Lung (tissue), 11 donors: ENCODE measurements at regions not wholly inside any gene's neighbourhood (a gene's known extent, or its start where the extent isn't known, plus 50 kb on each side); places are given as distances from the start of the nearest gene placed in this dataset.

ENCODE experiments used
- ATAC-seq: fragments of 200-7000 bp; cut with Tn5 transposase; one replicate; pipeline ENCODE4 v1.9.1; 2020; ENCODE audit warnings: moderate number of reproducible peaks; ENCODE audit not compliant: insufficient read depth, low FRiP score
- DNase-seq, 3 donors: peaks; one replicate each; pipeline ENCODE4 v3.0.0-alpha.2; 2013 to 2017
- H3K27ac ChIP-seq, 2 donors: one replicate each; pipeline ENCODE4 v1.5.1; 2013; ENCODE audit warnings: mild to moderate bottlenecking in 2 of 2, moderate library complexity in 2 of 2, control low read depth in 1 of 2, inconsistent platforms in 1 of 2, low read depth in 1 of 2, low read length in 1 of 2
- H3K27me3 ChIP-seq, 3 donors: one replicate each; pipeline ENCODE4 v1.5.1; 2013; ENCODE audit warnings: low read length in 2 of 3; ENCODE audit not compliant: control insufficient read depth in 3 of 3, insufficient read depth in 3 of 3
- H3K36me3 ChIP-seq, 4 donors: one replicate each; pipeline ENCODE4 v1.5.1; 2013; ENCODE audit warnings: low read length in 4 of 4, mild to moderate bottlenecking in 1 of 4, moderate library complexity in 1 of 4; ENCODE audit not compliant: control insufficient read depth in 4 of 4, insufficient read depth in 4 of 4
- H3K4me1 ChIP-seq, 5 donors: one replicate each; pipeline ENCODE4 v1.5.1; 2013; ENCODE audit warnings: low read length in 5 of 5, mild to moderate bottlenecking in 2 of 5, moderate library complexity in 1 of 5; ENCODE audit not compliant: control insufficient read depth in 5 of 5, insufficient read depth in 5 of 5
- H3K4me3 ChIP-seq: one replicate; pipeline ENCODE4 v1.5.1; 2013; ENCODE audit warnings: mild to moderate bottlenecking, control low read depth, moderate library complexity
- H3K9ac ChIP-seq, 2 donors: one replicate each; pipeline ENCODE4 v1.5.1; 2013; ENCODE audit warnings: low read length in 2 of 2, control low read depth in 1 of 2; ENCODE audit not compliant: insufficient read depth in 1 of 2
- H3K9me3 ChIP-seq, 4 donors: one replicate each; pipeline ENCODE4 v1.5.1; 2013; ENCODE audit warnings: low read length in 3 of 4, mild to moderate bottlenecking in 1 of 4, moderate library complexity in 1 of 4; ENCODE audit not compliant: control insufficient read depth in 4 of 4, insufficient read depth in 3 of 4
- WGBS, 2 donors: extraction: QIAGEN DNeasy Blood & Tissue Kit; methylation state at CpG; one replicate each; pipeline ENCODE4 v1.1.7; 2013; 5-methylcytosine and 5-hydroxymethylcytosine counted together
- TF ChIP-seq, protein P1 (sequence below): IDR thresholded peaks from 2 replicates; pipeline ENCODE4 v1.5.1; 2012; ENCODE audit warnings: mild to moderate bottlenecking; ENCODE audit errors: control extremely low read depth, extremely low read depth
- donor health status: control.
- donor health status: control.
- donor health status: Bipolar disorder and iron deficiency.
- donor health status: healthy.
- donor health status: DM: yes; HTN: yes; CAD: no.

DNA sequence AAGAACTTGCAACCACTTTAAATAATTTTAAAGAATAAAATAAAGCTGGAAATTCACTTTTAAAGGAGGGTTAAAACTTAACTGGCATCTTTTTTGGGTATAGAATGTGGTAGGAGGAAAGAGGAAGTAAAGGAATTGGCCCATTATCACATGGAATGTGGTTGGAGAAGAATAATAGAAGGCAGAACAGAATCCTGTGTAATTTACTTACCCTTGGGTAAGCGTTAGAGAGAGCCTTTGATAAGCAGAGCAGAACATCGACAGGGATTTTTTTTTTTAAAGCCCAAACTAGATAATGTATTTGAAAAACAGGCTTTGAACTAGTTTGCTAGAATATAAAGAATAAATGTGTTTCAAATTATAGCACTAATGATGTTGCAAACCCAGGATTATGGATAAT is 199.8 kb upstream of the KIAA1217 start:
- ATAC-seq = no peak
- Histone ChIP-seq H3K9me3 (no peaks in the 10 kb centered on the region), H3K36me3 (no peaks in the 10 kb centered on the region), H3K9ac (no peak overlapping the region), H3K4me1 (peaks cover 0 to 6% (median 0%) of the 10 kb centered on the region in 5 donors), H3K27ac (no peak overlapping the region), H3K27me3 (no peaks in the 10 kb centered on the region), H3K4me3 (no peak overlapping the region)
- TF ChIP-seq, protein P1, sequence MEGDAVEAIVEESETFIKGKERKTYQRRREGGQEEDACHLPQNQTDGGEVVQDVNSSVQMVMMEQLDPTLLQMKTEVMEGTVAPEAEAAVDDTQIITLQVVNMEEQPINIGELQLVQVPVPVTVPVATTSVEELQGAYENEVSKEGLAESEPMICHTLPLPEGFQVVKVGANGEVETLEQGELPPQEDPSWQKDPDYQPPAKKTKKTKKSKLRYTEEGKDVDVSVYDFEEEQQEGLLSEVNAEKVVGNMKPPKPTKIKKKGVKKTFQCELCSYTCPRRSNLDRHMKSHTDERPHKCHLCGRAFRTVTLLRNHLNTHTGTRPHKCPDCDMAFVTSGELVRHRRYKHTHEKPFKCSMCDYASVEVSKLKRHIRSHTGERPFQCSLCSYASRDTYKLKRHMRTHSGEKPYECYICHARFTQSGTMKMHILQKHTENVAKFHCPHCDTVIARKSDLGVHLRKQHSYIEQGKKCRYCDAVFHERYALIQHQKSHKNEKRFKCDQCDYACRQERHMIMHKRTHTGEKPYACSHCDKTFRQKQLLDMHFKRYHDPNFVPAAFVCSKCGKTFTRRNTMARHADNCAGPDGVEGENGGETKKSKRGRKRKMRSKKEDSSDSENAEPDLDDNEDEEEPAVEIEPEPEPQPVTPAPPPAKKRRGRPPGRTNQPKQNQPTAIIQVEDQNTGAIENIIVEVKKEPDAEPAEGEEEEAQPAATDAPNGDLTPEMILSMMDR = no peak
- WGBS, 2 donors = 50 to 58% methylated on average over 2 of the region's 2 CpGs
- DNase-seq = no peak

DNA sequence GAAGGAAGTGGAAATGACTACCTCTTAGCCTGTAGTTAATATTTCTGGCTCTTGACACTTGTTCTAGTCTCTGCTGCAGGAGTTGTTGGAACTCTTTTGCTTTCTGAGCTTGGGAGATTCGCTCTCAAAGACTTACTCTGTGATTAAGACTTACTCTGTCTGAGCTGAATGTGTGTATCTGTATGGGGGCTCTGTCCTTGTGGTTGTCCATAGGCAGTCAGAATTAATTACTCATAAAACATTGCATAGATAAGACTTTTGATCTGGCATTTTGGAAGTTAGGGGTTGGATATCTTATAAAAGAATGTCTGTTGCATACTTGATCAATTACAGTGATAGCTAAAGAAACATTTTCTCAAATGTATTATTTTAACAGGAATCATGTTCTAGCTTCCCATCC is 199.2 kb upstream of the KIAA1217 start:
- no peaks in the 10 kb centered on the region for H3K36me3 ChIP-seq
- peaks cover 0 to 6% (median 0%) of the 10 kb centered on the region in 5 donors for H3K4me1 ChIP-seq
- H3K27me3 ChIP-seq = no peaks in the 10 kb centered on the region
- TF ChIP-seq, protein P1 = no peak
- no peak overlapping the region for H3K27ac ChIP-seq
- ATAC-seq (no peak), DNase-seq (no peak)
- no peak overlapping the region for H3K9ac ChIP-seq
- no peaks in the 10 kb centered on the region for H3K9me3 ChIP-seq
- no peak overlapping the region for H3K4me3 ChIP-seq
- 83 to 89% methylated on average over 1 of the region's 1 CpG for WGBS, 2 donors

DNA sequence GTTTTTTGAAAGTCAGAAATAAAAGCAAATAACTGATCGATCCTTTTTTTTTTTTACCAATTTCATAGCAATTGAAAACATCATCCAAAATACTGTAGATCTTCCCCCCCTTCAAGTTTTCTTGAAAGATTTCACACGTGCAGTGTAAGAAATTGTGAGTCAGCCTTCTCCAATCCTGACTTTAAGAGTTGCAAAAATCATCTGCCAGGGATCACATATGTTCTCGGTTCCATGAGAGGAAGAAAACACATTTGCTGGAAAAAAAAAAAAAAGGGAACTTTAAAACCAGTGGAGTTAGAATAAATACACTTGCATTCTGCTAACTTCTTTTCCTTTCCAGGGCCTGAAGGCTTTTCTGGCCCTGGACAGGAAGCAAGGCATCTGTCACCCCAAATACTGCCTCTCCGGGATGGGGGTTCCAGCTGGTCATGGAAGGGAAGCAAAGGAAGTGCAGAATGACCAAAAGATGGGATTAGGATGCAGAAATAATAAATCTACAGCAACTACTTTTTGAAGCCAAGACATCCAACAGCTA is 198.4 kb upstream of the KIAA1217 start:
- no peaks in the 10 kb centered on the region for H3K36me3 ChIP-seq
- no peak overlapping the region for H3K27ac ChIP-seq
- TF ChIP-seq, protein P1 = no peak
- H3K9me3 ChIP-seq = no peaks in the 10 kb centered on the region
- DNase-seq = peak in 1 of 3 donors; percentile 10
- no peak overlapping the region for H3K9ac ChIP-seq
- no peak overlapping the region for H3K4me3 ChIP-seq
- peaks cover 0 to 6% (median 0%) of the 10 kb centered on the region in 5 donors for H3K4me1 ChIP-seq
- no peak for ATAC-seq
- H3K27me3 ChIP-seq = no peaks in the 10 kb centered on the region
- 48 to 57% methylated on average over 4 of the region's 4 CpGs for WGBS, 2 donors

DNA sequence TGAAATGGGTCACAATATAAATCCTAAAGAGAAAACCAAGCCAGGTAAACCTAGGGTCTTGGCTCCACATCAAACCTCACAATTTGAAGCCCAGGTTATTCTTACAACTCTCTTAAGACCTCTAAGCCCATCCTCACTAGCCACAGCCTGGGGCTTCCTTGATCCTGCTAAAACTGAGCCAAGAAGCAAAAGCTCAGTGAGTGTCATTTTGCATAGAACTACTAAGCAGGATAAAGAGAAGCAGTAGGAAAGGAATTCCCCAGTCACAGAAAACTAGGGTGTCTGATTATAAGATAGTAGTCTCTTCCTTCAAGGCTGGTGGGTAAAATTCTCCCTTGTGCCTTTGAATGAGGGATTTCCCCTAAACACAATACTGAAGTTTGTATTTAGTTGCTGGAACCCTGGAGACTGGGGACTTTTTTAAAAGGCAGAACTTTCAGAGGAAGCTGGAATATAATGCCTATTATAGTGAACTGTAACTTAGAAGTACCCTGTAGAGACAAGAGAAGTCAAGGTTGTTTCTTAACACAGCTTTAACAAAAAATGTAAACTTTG is 196.6 kb upstream of the KIAA1217 start:
- no peaks in the 10 kb centered on the region for H3K36me3 ChIP-seq
- no peak overlapping the region for H3K27ac ChIP-seq
- TF ChIP-seq, protein P1 = no peak
- DNase-seq = no peak
- no peak overlapping the region for H3K4me3 ChIP-seq
- peaks cover 0 to 5% (median 0%) of the 10 kb centered on the region in 5 donors for H3K4me1 ChIP-seq
- H3K9ac ChIP-seq = no peak overlapping the region
- ATAC-seq = no peak
- H3K9me3 ChIP-seq = no peaks in the 10 kb centered on the region
- H3K27me3 ChIP-seq = no peaks in the 10 kb centered on the region
